ENCODE measurements at regions not wholly inside any gene's neighbourhood (a gene's known extent, or its start where the extent isn't known, plus 50 kb on each side); places are given as distances from the start of the nearest gene placed in this dataset.

DNA sequence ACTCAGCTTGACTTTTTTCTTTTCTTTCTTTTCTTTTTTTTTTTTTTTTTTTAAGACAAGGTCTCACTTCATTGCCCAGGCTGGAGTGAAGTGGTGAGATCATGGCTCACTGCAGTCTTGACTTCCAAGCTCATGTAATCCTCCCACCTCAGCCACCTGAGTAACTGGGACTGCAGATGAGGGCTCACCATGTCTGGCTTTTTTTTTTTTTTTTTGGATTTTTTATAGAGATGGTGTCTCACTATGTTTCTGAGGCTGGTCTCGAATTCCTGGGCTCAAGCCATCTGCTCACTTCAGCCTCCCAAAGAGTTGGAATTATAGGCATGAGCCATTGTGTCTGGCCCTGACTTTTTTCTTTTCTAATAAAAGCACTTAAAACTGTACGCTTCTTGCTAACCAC, 358.2 kb upstream of the IGFBP3 start:
- H3K9me3 ChIP-seq (ENCODE audit: insufficient read depth in 2 of 2, low read depth in 1 of 2, low read length in 1 of 2), result no peaks in the 10 kb centered on the region
- H3K14ac ChIP-seq (ENCODE audit: insufficient read length), result no peak overlapping the region
- H2BK15ac ChIP-seq (ENCODE audit: low read length), result no peak overlapping the region
- H3K4me1 ChIP-seq (replicated peaks in 1 of 4; ENCODE audit: control insufficient read depth in 3 of 4, insufficient read depth in 4 of 4, low read length in 3 of 4), result peaks cover 2 to 5% (median 3%) of the 10 kb centered on the region in 4 experiments; a peak in 3 of 7 replicates
- no peak overlapping the region for H2AFZ ChIP-seq (ENCODE audit: low read length)
- POLR2A ChIA-PET (ENCODE audit: partially characterized antibody), result no interaction called here
- H3K18ac ChIP-seq (ENCODE audit: extremely low read depth, low read length), result no peak overlapping the region
- no peaks in the 10 kb centered on the region for H3K27me3 ChIP-seq (replicated peaks in 1 of 4; ENCODE audit: control insufficient read depth in 3 of 4, extremely low read depth in 1 of 4, insufficient read depth in 3 of 4, low read length in 3 of 4)
- H2BK20ac ChIP-seq (ENCODE audit: low read length), result no peak overlapping the region
- H2BK5ac ChIP-seq (ENCODE audit: low read depth, low read length), result no peak overlapping the region
- no peak overlapping the region for H4K8ac ChIP-seq (ENCODE audit: extremely low read depth, insufficient read depth, low read length)
- no peak overlapping the region for H3K23ac ChIP-seq (ENCODE audit: insufficient read length)
- no peak overlapping the region for H3K27ac ChIP-seq (ENCODE audit: low read depth, low read length)
- no peak overlapping the region for H3K4me2 ChIP-seq (ENCODE audit: insufficient read depth in 1 of 2, low read depth in 2 of 2, low read length in 2 of 2)
- no peak overlapping the region for H3K4me3 ChIP-seq (ENCODE audit: extremely low read depth in 1 of 4, insufficient read depth in 2 of 4, low read depth in 3 of 4, low read length in 4 of 4)
- H3K79me1 ChIP-seq (ENCODE audit: low read depth, low read length), result no peaks in the 10 kb centered on the region
- no peak overlapping the region for H4K5ac ChIP-seq (ENCODE audit: insufficient read length, low read depth, low read length)
- H3K4ac ChIP-seq (replicated peaks; ENCODE audit: insufficient read length, low read depth, low read length), result no peak overlapping the region
- CTCF ChIA-PET (ENCODE audit: partially characterized antibody), result interaction anchor here (1.8 kb wide), 1 partner anchor 10 kb away, joined by 4 read pairs; no protein-coding TSS in a partner anchor
- no peak overlapping the region for H3K9ac ChIP-seq (replicated peaks in 1 of 4; ENCODE audit: extremely low read depth in 1 of 4, low read depth in 3 of 4, low read length in 3 of 4)
- no peak for FAIRE-seq
- H2AK5ac ChIP-seq (ENCODE audit: low read depth, low read length), result no peak overlapping the region
- H4K20me1 ChIP-seq (replicated peaks in 1 of 2; ENCODE audit: control insufficient read depth in 1 of 2, insufficient read depth in 2 of 2, low read length in 2 of 2), result no peaks in the 10 kb centered on the region
- no peaks in the 10 kb centered on the region for H3K23me2 ChIP-seq (ENCODE audit: low read depth, low read length)
- no peaks in the 10 kb centered on the region for H3K36me3 ChIP-seq (ENCODE audit: control insufficient read depth in 2 of 4, insufficient read depth in 4 of 4, low read length in 3 of 4)
- H2BK120ac ChIP-seq (replicated peaks; ENCODE audit: low read depth, low read length), result no peak overlapping the region
- no peak overlapping the region for H3K56ac ChIP-seq (replicated peaks; ENCODE audit: insufficient read length, low read depth, low read length)
- H4K91ac ChIP-seq (replicated peaks; ENCODE audit: insufficient read length, low read length), result no peak overlapping the region
- no peak for DNase-seq (ENCODE audit: low read depth in 1 of 2, low spot score in 2 of 2)
- no peak overlapping the region for H2BK12ac ChIP-seq (ENCODE audit: low read depth, low read length)
- H3K79me2 ChIP-seq (ENCODE audit: control insufficient read depth in 1 of 2, insufficient read depth in 2 of 2, low read length in 2 of 2), result no peaks in the 10 kb centered on the region
- WGBS, 2 experiments (ENCODE audit: extremely low coverage in 1 of 2, insufficient coverage in 1 of 2, insufficient read length in 1 of 2, insufficient replicate concordance in 2 of 2, low coverage in 1 of 2, low lambda C conversion rate in 2 of 2, missing lambda C conversion rate in 1 of 2), result 77% methylated on average over 2 of the region's 2 CpGs; no CpG with 5 or more reads in 1 of the 2 experiments
- TF ChIP-seq SIN3A (conservative IDR thresholded peaks at IDR 0.05 in 1 of 2, IDR thresholded peaks at IDR 0.05 in 1 of 2; ENCODE audit: low read depth in 1 of 2, low read length in 2 of 2) (no peak), SRF (IDR thresholded peaks at IDR 0.05; ENCODE audit: low read depth, low read length) (no peak), FOSL1 (IDR thresholded peaks at IDR 0.05; ENCODE audit: insufficient read depth, low read depth, low read length) (no peak), HDAC2 (IDR thresholded peaks at IDR 0.05; ENCODE audit: borderline replicate concordance in 1 of 2, low read depth in 2 of 2, low read length in 2 of 2) (no peak), HDAC6 (IDR thresholded peaks at IDR 0.05; ENCODE audit: low read depth, low read length) (no peak), ATF2 (IDR thresholded peaks at IDR 0.05; ENCODE audit: low read length) (no peak), BCL11A (IDR thresholded peaks at IDR 0.05; ENCODE audit: low read depth in 2 of 2, low read length in 2 of 2) (no peak), KDM5A (IDR thresholded peaks at IDR 0.05; ENCODE audit: low read length) (no peak), GTF2F1 (IDR thresholded peaks at IDR 0.05; ENCODE audit: borderline replicate concordance, low read depth, low read length) (no peak), POLR2AphosphoS5 (IDR thresholded peaks at IDR 0.05; ENCODE audit: low read depth, low read length) (no peak), CHD2 (IDR thresholded peaks at IDR 0.05; ENCODE audit: low read length) (no peak), SIX5 (IDR thresholded peaks at IDR 0.05; ENCODE audit: low read depth, low read length) (no peak), CTBP2 (IDR thresholded peaks at IDR 0.05; ENCODE audit: borderline replicate concordance, insufficient read depth, insufficient read length, low read length) (no peak)

All from H1 (cell line).